ENCODE measurements at regions not wholly inside any gene's neighbourhood (a gene's known extent, or its start where the extent isn't known, plus 50 kb on each side); places are given as distances from the start of the nearest gene placed in this dataset.

- DNase-seq (no peak), ATAC-seq (no peak)
- peaks cover 0 to 3% (median 0%) of the 10 kb centered on the region in 11 donors for H3K9me3 ChIP-seq
- intact Hi-C loops (cut with DNase I), result no loop called here
- no peak overlapping the region for H3K4me3 ChIP-seq
- TF ChIP-seq CTCF (IDR thresholded peaks at IDR 0.05), result no peak
- 85 to 87% methylated on average over 8 of the region's 8 CpGs for WGBS, 2 donors
- H3K4me1 ChIP-seq, result peaks cover 0 to 10% (median 0%) of the 10 kb centered on the region in 9 donors
- H3K36me3 ChIP-seq, result no peaks in the 10 kb centered on the region
- H3K27ac ChIP-seq, result no peak overlapping the region
- H3K27me3 ChIP-seq, result peaks cover 0 to 23% (median 10%) of the 10 kb centered on the region in 7 donors
These were observed 435.4 kb downstream of the MATN1 start for GRCh38 chr1:30287976-30288375.

- Histone ChIP-seq H3K9me3 (no peaks in the 10 kb centered on the region), H3K4me1 (peaks cover 0 to 10% (median 0%) of the 10 kb centered on the region in 9 donors), H3K27ac (no peak overlapping the region), H3K27me3 (peaks cover 0 to 17% (median 10%) of the 10 kb centered on the region in 7 donors), H3K4me3 (no peak overlapping the region), H3K36me3 (no peaks in the 10 kb centered on the region)
- DNase-seq (no peak), ATAC-seq (peak in 5 of 8 donors; percentile 44 to 82 (median 58))
- intact Hi-C loops (cut with DNase I), result no loop called here
- no peak for TF ChIP-seq CTCF (IDR thresholded peaks at IDR 0.05)
- 53 to 54% methylated on average over 6 of the region's 6 CpGs for WGBS, 2 donors
These were observed 436.2 kb downstream of the MATN1 start for GRCh38 chr1:30286988-30287839.

- H3K4me1 ChIP-seq, result peaks cover 0 to 10% (median 0%) of the 10 kb centered on the region in 9 donors
- ATAC-seq (peak in 5 of 8 donors; percentile 21 to 41 (median 24)), DNase-seq (no peak)
- H3K27ac ChIP-seq, result no peak overlapping the region
- intact Hi-C loops (cut with DNase I), result no loop called here
- peaks cover 0 to 15% (median 7%) of the 10 kb centered on the region in 7 donors for H3K27me3 ChIP-seq
- H3K4me3 ChIP-seq, result no peak overlapping the region
- WGBS, 2 donors, result 73 to 77% methylated on average over 13 of the region's 13 CpGs
- H3K36me3 ChIP-seq, result no peaks in the 10 kb centered on the region
- no peaks in the 10 kb centered on the region for H3K9me3 ChIP-seq
- no peak for TF ChIP-seq CTCF (IDR thresholded peaks at IDR 0.05)
These were observed 437.0 kb downstream of the MATN1 start for GRCh38 chr1:30286241-30286987.

- TF ChIP-seq CTCF (IDR thresholded peaks at IDR 0.05), result no peak
- DNase-seq, result no peak
- intact Hi-C loops (cut with DNase I), result no loop called here
- WGBS, 2 donors, result 84 to 85% methylated on average over 12 of the region's 12 CpGs
- Histone ChIP-seq H3K36me3 (no peaks in the 10 kb centered on the region), H3K27ac (no peak overlapping the region), H3K4me1 (peaks cover 0 to 10% (median 0%) of the 10 kb centered on the region in 9 donors), H3K27me3 (peaks cover 0 to 14% (median 0%) of the 10 kb centered on the region in 7 donors), H3K9me3 (no peaks in the 10 kb centered on the region), H3K4me3 (no peak overlapping the region)
- ATAC-seq, result no peak
These were observed 437.9 kb downstream of the MATN1 start for GRCh38 chr1:30285501-30285932.

Measured in heart right ventricle (tissue), 16 donors.